ENCODE measurements at regions not wholly inside any gene's neighbourhood (a gene's known extent, or its start where the extent isn't known, plus 50 kb on each side); places are given as distances from the start of the nearest gene placed in this dataset.

DNA sequence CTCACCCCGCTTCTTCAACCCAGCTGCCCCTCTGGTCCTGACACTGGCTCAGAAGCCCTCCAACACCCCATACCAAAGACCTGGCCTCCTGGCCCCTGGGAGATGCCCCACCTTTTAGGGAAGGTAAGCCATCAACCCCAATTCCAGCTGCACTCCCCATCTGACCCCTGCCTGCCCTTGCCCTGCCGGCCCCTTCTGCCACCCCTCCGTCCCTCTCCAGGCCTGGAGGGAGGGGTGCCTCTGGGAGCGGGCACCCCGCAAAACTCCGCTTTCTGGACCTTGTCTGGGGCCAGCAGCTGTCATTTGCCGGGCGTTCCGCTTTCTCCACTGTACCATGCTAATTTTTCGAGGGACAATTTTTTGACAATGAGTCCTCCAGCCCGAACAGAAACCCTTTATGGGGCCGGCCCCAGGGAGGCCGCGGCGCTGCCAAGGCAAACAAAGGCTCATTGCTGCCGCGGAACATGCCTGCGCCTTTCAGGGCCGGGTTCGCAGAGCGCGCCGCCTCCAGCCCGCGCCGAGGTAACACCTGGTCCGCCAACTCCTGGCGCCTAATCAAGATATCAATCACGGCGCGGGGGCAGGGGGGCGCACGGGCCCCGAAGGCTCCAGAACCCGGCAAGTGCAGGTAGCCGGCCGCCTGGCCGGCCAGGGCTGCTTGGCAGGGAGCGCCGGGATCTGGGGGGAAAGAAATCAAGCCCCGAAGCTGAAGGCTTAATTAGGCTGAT lies 96.0 kb downstream of the INHBB start (continued):
- TF ChIP-seq, protein P1, sequence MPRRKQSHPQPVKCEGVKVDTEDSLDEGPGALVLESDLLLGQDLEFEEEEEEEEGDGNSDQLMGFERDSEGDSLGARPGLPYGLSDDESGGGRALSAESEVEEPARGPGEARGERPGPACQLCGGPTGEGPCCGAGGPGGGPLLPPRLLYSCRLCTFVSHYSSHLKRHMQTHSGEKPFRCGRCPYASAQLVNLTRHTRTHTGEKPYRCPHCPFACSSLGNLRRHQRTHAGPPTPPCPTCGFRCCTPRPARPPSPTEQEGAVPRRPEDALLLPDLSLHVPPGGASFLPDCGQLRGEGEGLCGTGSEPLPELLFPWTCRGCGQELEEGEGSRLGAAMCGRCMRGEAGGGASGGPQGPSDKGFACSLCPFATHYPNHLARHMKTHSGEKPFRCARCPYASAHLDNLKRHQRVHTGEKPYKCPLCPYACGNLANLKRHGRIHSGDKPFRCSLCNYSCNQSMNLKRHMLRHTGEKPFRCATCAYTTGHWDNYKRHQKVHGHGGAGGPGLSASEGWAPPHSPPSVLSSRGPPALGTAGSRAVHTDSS (CRISPR knock-in tag; conservative IDR thresholded peaks at IDR 0.05) = no peak
- TF ChIP-seq ATF2 (CRISPR knock-in tag; IDR thresholded peaks at IDR 0.05) = no peak
- peak; percentile 67 for TF ChIP-seq FOSL2 (CRISPR knock-in tag; IDR thresholded peaks at IDR 0.05)
- TF ChIP-seq ZNF629 (CRISPR knock-in tag; conservative IDR thresholded peaks at IDR 0.05) = peak; percentile 11; the same call in 1 of the 2 replicates
- no peak for TF ChIP-seq DMAP1 (CRISPR knock-in tag; IDR thresholded peaks at IDR 0.05)
- TF ChIP-seq ATF7 (IDR thresholded peaks at IDR 0.05) = no peak
- TF ChIP-seq ATF7 (CRISPR knock-in tag; IDR thresholded peaks at IDR 0.05) = no peak
- TF ChIP-seq MATR3 (CRISPR knock-in tag; IDR thresholded peaks at IDR 0.05) = no peak
- TF ChIP-seq BCL6 (CRISPR knock-in tag; IDR thresholded peaks at IDR 0.05) = peak; percentile 99
- TF ChIP-seq MAX (IDR thresholded peaks at IDR 0.05) = peak; percentile 68
- TF ChIP-seq SSRP1 (CRISPR knock-in tag; IDR thresholded peaks at IDR 0.05) = no peak
- TF ChIP-seq, protein P2, sequence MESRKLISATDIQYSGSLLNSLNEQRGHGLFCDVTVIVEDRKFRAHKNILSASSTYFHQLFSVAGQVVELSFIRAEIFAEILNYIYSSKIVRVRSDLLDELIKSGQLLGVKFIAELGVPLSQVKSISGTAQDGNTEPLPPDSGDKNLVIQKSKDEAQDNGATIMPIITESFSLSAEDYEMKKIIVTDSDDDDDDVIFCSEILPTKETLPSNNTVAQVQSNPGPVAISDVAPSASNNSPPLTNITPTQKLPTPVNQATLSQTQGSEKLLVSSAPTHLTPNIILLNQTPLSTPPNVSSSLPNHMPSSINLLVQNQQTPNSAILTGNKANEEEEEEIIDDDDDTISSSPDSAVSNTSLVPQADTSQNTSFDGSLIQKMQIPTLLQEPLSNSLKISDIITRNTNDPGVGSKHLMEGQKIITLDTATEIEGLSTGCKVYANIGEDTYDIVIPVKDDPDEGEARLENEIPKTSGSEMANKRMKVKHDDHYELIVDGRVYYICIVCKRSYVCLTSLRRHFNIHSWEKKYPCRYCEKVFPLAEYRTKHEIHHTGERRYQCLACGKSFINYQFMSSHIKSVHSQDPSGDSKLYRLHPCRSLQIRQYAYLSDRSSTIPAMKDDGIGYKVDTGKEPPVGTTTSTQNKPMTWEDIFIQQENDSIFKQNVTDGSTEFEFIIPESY (CRISPR knock-in tag; IDR thresholded peaks at IDR 0.05) = no peak
- TF ChIP-seq ZNF350 (CRISPR knock-in tag; IDR thresholded peaks at IDR 0.05; ENCODE audit: borderline replicate concordance, low read depth) = no peak; the same call in 1 of the 2 replicates
- no peak for TF ChIP-seq ZNF256 (CRISPR knock-in tag; conservative IDR thresholded peaks at IDR 0.05)
- no peak for TF ChIP-seq ZNF713 (CRISPR knock-in tag; IDR thresholded peaks at IDR 0.05)
- peak; percentile 76 for TF ChIP-seq ZNF687 (CRISPR knock-in tag; IDR thresholded peaks at IDR 0.05)
- TF ChIP-seq, protein P3, sequence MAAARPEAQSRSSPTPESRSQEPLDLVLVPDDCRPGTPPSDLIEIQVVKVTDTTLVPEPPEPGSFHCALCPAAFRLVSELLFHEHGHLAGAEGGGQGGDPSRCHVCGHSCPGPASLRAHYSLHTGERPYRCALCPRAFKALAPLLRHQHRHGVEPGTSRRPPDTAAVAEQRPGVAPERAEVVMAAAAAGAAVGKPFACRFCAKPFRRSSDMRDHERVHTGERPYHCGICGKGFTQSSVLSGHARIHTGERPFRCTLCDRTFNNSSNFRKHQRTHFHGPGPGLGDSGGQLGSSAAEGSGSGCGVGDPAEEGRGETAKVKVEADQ (CRISPR knock-in tag; IDR thresholded peaks at IDR 0.05; ENCODE audit: borderline replicate concordance) = no peak
- no peak for TF ChIP-seq ZSCAN9 (CRISPR knock-in tag; IDR thresholded peaks at IDR 0.05; ENCODE audit: borderline replicate concordance)
- TF ChIP-seq CTCF (CRISPR knock-in tag; IDR thresholded peaks at IDR 0.05) = peak; percentile 56
